Esophagus muscularis mucosa (tissue), 3 donors: ENCODE measurements at regions not wholly inside any gene's neighbourhood (a gene's known extent, or its start where the extent isn't known, plus 50 kb on each side); places are given as distances from the start of the nearest gene placed in this dataset.
A peak's percentile ranks its signal among the peaks of the same experiment; 100 is the strongest.

ENCODE experiments used
- CTCF ChIP-seq, 3 experiments: fragments of 200-600 bp in 2 of 3; fragments of 450-650 bp in 1 of 3; sonication (generic) in 2 of 3; IDR thresholded peaks; one replicate each; pipeline ENCODE4 v1.5.1; 2017 to 2019; ENCODE audit warnings: antibody characterized with exemption in 3 of 3, mild to moderate bottlenecking in 2 of 3, moderate library complexity in 1 of 3
- POLR2A ChIP-seq: fragments of 450-650 bp; IDR thresholded peaks from one replicate; pipeline ENCODE4 v1.6.1; 2017; ENCODE audit warnings: antibody characterized with exemption, moderate library complexity, mild to moderate bottlenecking, low read depth
- POLR2AphosphoS5 ChIP-seq, 2 donors: sonication (generic); formaldehyde crosslinking; IDR thresholded peaks; one replicate each; pipeline ENCODE4 v1.6.1; 2017; ENCODE audit warnings: antibody characterized with exemption in 2 of 2

DNA sequence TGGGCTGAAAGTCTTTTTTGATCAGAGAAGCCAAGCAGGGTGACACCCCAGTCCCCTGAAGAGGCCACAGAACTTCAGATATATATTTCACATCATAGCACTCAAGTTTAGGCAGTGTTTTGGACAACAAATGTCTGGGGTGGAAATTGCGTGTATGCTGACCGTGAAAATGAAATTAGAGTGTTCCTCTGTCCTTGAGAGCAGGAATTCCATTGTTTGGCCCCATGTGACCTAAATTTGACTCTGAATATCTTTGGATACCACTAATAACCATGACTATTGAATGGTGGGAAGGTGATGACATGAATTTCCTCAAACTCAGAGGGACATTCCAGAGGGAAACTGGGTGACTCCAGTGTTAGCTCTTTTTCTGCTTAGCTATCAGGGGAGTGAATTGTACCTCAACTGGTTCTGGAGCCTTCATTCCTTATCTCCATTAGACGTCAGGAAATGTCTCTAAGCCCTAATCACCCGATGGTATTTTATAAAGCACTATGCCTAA, 263.5 kb upstream of the RASGRP1 start:
- no peak for TF ChIP-seq CTCF (IDR thresholded peaks at IDR 0.05)
- TF ChIP-seq POLR2A, result no peak
- TF ChIP-seq POLR2AphosphoS5 (IDR thresholded peaks at IDR 0.05), result peak in 1 of 2 donors; percentile 8
